Neural cell (in vitro differentiated cells): ENCODE measurements at regions not wholly inside any gene's neighbourhood (a gene's known extent, or its start where the extent isn't known, plus 50 kb on each side); places are given as distances from the start of the nearest gene placed in this dataset.

Source experiments
- EP300 ChIP-seq: fragments of 450-650 bp; conservative IDR thresholded peaks from 2 replicates; pipeline ENCODE4 v1.6.1; 2014; ENCODE audit warnings: antibody characterized with exemption, mild to moderate bottlenecking, moderate library complexity; ENCODE audit not compliant: poor library complexity, severe bottlenecking
- EZH2 ChIP-seq: fragments of 200-600, 300-800 bp; shearing (Covaris generic), sonication (generic); IDR thresholded peaks from 2 replicates; pipeline ENCODE4 v1.6.1; 2014; ENCODE audit warnings: antibody characterized with exemption, low read length, borderline replicate concordance, mild to moderate bottlenecking; ENCODE audit not compliant: insufficient read depth, poor library complexity, severe bottlenecking
- MXI1 ChIP-seq: fragments of 450-650 bp; conservative IDR thresholded peaks from 2 replicates; pipeline ENCODE4 v1.6.1; 2014; ENCODE audit warnings: antibody characterized with exemption, mild to moderate bottlenecking; ENCODE audit not compliant: poor library complexity, severe bottlenecking
- POLR2AphosphoS5 ChIP-seq: IDR thresholded peaks from 2 replicates; pipeline ENCODE4 v1.6.1; 2012
- RAD21 ChIP-seq: fragments of 450-650 bp; conservative IDR thresholded peaks from 2 replicates; pipeline ENCODE4 v1.6.1; 2014; ENCODE audit warnings: antibody characterized with exemption, mild to moderate bottlenecking, moderate library complexity
- TAF1 ChIP-seq: IDR thresholded peaks from 2 replicates; pipeline ENCODE4 v1.6.1; 2012; ENCODE audit warnings: low read depth
- TF ChIP-seq, protein P1 (sequence below): fragments of 450-650 bp; IDR thresholded peaks from 2 replicates; pipeline ENCODE4 v1.5.1; 2014; ENCODE audit warnings: antibody characterized with exemption, mild to moderate bottlenecking, moderate library complexity; ENCODE audit not compliant: poor library complexity, severe bottlenecking
- TF ChIP-seq, protein P2 (sequence below): IDR thresholded peaks from 2 replicates; pipeline ENCODE4 v1.6.1; 2012; ENCODE audit warnings: borderline replicate concordance

DNA sequence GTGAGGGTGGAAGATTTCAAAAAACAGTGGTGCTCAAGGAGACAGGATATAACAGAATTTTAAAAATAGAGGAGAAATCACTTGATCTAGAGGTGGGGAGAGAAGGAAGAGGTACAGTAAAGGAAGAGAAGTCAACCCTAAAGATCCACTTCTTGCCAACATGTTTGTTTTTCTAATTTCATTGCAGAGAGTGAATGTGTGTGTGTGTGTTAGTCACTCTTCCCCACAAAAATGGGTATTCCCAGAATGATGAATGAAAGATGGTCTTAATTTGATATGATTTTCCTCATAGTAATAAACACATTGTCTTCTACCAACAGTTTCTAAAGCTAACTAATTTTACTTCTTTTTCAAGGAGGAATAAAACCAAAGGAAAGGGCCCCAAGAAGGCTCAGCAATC lies 74.2 kb upstream of the NGF start:
- TF ChIP-seq TAF1 (no peak), EZH2 (no peak), POLR2AphosphoS5 (no peak), EP300 (no peak), RAD21 (no peak), MXI1 (no peak)
- TF ChIP-seq, protein P1, sequence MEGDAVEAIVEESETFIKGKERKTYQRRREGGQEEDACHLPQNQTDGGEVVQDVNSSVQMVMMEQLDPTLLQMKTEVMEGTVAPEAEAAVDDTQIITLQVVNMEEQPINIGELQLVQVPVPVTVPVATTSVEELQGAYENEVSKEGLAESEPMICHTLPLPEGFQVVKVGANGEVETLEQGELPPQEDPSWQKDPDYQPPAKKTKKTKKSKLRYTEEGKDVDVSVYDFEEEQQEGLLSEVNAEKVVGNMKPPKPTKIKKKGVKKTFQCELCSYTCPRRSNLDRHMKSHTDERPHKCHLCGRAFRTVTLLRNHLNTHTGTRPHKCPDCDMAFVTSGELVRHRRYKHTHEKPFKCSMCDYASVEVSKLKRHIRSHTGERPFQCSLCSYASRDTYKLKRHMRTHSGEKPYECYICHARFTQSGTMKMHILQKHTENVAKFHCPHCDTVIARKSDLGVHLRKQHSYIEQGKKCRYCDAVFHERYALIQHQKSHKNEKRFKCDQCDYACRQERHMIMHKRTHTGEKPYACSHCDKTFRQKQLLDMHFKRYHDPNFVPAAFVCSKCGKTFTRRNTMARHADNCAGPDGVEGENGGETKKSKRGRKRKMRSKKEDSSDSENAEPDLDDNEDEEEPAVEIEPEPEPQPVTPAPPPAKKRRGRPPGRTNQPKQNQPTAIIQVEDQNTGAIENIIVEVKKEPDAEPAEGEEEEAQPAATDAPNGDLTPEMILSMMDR, result no peak
- TF ChIP-seq, protein P2, sequence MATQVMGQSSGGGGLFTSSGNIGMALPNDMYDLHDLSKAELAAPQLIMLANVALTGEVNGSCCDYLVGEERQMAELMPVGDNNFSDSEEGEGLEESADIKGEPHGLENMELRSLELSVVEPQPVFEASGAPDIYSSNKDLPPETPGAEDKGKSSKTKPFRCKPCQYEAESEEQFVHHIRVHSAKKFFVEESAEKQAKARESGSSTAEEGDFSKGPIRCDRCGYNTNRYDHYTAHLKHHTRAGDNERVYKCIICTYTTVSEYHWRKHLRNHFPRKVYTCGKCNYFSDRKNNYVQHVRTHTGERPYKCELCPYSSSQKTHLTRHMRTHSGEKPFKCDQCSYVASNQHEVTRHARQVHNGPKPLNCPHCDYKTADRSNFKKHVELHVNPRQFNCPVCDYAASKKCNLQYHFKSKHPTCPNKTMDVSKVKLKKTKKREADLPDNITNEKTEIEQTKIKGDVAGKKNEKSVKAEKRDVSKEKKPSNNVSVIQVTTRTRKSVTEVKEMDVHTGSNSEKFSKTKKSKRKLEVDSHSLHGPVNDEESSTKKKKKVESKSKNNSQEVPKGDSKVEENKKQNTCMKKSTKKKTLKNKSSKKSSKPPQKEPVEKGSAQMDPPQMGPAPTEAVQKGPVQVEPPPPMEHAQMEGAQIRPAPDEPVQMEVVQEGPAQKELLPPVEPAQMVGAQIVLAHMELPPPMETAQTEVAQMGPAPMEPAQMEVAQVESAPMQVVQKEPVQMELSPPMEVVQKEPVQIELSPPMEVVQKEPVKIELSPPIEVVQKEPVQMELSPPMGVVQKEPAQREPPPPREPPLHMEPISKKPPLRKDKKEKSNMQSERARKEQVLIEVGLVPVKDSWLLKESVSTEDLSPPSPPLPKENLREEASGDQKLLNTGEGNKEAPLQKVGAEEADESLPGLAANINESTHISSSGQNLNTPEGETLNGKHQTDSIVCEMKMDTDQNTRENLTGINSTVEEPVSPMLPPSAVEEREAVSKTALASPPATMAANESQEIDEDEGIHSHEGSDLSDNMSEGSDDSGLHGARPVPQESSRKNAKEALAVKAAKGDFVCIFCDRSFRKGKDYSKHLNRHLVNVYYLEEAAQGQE, result no peak
